ENCODE measurements at regions not wholly inside any gene's neighbourhood (a gene's known extent, or its start where the extent isn't known, plus 50 kb on each side); places are given as distances from the start of the nearest gene placed in this dataset.
"Not testable (repeated sequence)": the region's sequence is repeated elsewhere in the genome, so short reads cannot be mapped to it uniquely, and the experiment has no call there.

- DNase-seq (ENCODE audit: low spot score): no peak
Observed at GRCh38 chr3:176347424-176348146, 849.7 kb downstream of the TBL1XR1 start.

- no peak for DNase-seq (ENCODE audit: low spot score)
Observed at GRCh38 chr3:176341963-176342362, 855.3 kb downstream of the TBL1XR1 start.

DNA sequence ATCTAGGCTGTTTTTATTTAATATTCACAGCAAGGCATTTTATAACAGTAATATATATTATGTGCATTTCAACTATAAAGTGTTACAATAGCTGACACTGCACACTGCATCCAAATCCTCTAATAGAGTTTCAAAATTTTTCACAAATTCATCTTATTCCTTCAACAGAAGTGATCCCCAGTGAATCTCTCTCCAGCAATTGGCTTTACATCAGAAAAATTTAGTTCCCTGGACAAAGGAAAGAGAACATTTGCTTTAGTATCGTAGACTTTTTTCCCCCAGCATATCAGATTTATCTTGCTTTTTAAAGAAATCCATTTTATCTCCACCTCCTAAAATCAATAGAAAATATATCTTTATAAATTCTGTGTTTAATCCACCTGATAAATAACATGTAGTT lies 868.6 kb downstream of the TBL1XR1 start:
- peak; percentile 26 for DNase-seq (ENCODE audit: low spot score)

DNA sequence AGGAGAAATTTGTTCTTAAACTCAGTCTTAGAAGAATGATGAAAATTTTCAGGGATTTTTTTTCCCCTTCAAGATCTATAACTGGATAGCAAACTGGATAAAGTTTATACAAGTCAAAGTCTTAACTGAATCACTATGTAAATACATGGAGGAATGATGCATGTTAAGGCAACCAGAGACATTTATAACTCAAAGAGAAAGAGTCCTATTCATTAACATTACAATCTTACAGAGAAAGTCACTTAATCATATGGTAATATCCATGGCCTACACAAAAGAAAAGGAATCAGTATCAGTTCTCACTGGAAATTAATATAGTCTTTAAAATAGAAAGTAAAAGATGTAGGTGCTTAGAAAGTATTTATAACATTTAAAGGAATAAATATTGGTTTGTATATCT lies 869.1 kb downstream of the TBL1XR1 start:
- DNase-seq (ENCODE audit: low spot score): no peak

- DNase-seq (ENCODE audit: low spot score): not testable (repeated sequence)
Observed at GRCh38 chr3:176326894-176327490, 870.3 kb downstream of the TBL1XR1 start.

- DNase-seq (ENCODE audit: low spot score): not testable (repeated sequence)
Observed at GRCh38 chr3:176321532-176321931, 875.8 kb downstream of the TBL1XR1 start.

- DNase-seq (ENCODE audit: low spot score): no peak
Observed at GRCh38 chr3:176321099-176321498, 876.2 kb downstream of the TBL1XR1 start.

GRCh38 chr3:176313426-176313825 lies 883.9 kb downstream of the TBL1XR1 start:
- DNase-seq (ENCODE audit: low spot score): no peak

DNA sequence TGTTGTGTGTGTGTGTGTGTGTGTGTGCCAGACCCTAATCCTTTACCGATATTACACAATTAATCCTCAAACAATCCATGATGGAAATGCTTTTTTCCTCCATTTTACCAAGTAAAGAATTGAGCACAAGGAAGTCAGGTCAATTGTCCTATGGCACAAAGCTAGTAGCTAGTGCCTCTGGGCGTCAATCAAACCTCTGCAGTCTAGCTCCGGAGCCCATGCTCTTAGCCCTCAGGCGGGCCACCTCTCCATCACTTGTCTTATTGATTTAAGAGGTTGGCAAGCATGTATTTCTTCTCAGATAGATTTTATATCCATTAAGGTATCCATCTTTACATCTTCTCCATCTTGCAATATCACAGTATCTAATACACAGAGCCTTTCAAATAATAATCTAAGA lies 886.6 kb downstream of the TBL1XR1 start:
- DNase-seq (ENCODE audit: low spot score): no peak

- no peak for DNase-seq (ENCODE audit: low spot score)
Observed at GRCh38 chr3:176302271-176302670, 895.0 kb downstream of the TBL1XR1 start.

DNA sequence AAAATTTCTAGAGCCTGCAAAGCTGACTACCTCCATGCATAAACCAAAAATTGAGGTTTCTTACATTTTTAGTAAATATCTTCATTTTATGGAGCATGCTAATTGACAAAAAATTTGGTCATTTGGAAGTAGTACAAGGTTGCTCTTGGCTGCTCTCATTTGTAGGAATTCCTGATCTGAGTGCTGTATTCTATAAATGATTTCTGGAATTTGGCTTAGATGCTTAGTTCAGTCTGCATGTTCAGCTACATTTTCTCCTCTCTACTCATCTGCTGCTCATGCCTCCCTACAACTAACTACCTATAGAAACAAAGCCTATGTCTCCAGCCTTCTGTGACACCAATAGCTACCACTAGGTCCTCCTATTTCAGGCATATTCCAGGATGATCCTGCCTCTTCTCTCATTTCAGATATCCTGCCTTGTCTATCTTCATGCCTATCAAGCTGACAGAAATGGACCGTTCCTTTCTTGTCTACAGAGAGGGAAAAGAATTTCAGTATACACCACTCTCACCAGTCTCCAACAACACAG lies 901.1 kb downstream of the TBL1XR1 start:
- no peak for DNase-seq (ENCODE audit: low spot score)

DNA sequence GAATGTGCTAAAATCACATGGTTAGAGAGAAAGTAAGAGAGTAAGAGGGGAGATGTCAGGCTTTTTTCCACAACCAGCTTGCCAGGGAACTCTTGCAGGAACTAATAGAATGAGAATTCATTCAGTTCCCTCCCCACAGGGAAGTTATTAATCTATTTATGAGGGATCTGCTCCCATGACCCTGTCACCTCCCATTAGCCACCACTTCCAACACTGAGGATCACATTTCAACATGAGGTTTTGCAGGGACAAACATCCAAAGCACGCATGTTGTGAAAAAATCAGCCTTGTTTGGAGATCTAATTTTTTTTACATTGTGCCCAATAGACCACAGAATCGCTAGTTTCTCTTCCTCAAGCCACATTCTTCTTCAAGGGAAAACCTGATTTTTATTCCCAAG lies 904.0 kb downstream of the TBL1XR1 start:
- no peak for DNase-seq (ENCODE audit: low spot score)

DNA sequence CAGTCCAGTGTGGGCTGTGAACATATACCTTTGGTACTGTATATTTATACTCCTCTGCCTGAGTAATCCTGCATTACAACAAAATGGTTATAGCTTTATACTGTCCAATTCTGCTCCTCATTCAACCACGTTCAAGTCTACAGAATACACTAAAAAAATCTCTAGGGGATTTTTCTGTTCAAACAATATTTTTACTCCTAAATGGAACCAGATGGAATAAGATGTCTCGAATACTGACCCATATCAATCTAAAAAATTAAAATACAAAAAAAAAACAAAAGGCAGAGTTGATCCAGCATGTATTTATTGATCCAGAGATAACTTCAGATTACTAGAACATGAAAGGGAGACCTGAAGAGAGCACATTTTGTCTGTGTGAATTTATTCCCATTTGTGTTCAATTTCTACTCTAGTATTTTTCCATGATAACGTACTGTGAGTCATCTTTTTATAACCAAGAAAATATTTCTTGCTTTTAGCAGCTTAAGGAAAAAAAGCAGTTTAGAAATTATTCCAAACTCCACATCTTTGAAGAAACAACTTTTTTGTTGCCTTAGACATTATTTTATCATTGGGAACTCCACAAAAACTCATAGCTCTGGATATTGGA lies 910.7 kb downstream of the TBL1XR1 start:
- DNase-seq (ENCODE audit: low spot score): peak; percentile 52

DNA sequence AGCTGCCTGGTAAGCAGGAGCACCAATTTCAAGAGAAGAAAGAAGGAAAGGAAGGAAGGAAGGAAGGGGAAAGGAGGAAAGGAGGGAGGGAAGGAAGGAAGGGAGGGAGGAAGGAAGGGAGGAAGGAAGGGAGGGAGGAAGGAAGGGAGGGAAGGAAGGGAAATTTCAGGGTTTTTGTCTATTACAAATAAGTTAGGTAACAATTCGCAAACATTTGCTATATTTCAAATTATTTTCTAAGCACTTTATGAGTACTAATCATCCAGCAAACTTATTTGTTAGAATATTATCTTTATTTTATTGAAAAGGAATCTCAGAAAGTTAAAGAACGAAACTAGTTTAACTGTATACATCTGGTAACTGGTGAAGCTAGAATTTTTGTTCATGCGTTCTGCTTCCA lies 921.7 kb downstream of the TBL1XR1 start:
- DNase-seq (ENCODE audit: low spot score): no peak

DNA sequence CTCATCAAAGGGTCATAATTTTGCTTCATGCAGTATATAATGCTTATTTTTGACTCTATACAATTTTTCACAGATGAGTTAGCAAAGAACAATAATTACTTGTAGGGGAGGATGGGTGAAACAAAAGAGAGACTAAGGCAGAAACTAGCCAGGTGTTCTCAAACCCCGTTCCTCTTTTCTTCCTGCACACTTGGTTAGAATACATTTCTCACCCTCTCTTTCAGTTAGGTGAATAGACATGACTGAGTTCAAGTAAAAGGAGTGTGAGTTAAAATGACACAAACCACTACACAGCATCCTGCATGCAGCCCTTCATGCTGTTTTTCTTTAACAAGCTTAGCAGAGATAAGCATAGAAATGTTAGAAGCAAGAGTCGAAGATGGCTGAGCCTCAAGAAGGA lies 922.2 kb downstream of the TBL1XR1 start:
- DNase-seq (ENCODE audit: low spot score): no peak

DNA sequence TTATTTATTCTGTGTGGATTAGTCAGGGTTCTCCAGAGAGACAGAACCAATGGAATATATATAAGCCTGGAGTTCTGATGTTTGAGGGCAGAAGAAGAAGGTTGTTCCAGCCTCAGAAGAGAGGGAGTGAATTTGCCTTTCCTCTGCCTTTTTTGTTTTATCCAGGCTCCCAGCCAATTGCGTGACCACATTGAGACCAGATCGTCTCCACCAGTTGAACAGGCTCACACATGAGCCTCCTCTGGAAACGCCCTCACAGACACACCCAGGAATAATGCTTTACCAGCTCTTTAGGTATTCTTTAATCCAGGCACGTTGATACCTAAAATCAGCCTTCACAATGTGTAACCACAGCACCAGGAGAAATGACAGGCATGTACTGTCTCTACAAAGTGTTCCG lies 923.1 kb downstream of the TBL1XR1 start:
- DNase-seq (ENCODE audit: low spot score): peak; percentile 14

DNA sequence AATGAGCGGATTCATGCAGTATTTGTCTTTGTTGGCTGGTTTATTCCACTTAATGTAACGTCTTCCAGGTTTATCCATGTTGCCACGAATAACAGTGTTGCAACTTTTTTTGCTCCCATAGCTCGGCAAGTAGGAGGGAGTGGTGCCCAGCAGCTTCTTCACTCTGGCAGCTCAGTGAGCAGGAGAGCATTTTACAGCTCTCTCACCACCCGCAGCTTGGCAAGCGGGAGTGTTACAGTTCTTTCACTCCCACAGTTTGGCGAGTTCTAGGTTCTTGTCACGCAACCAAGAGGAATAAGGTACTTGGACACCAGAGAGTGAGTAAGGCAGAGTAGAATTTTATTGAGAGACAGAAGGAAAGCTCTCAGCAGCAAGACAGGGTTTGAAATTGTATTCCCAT lies 935.2 kb downstream of the TBL1XR1 start:
- no peak for DNase-seq (ENCODE audit: low spot score)

DNA sequence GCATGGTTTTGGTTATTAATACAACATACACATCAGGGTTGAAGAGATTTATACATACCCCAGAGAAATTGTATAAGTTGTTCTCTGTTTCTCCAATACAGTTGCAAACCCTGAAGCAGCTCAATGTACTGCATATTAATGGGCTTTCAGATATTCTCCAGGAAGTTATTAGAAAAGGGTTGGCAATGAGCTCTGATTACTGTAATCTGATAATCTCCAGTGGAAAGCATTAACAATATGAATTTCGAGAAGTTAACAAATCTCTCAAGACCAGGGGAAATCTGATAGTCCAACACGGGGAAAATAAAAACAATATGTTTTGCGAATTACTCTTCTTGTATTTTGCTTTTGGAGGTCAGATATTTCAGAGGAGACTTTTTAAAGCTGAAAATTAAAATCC lies 950.1 kb downstream of the TBL1XR1 start:
- DNase-seq (ENCODE audit: low spot score): no peak

- DNase-seq (ENCODE audit: low spot score): no peak
Observed at GRCh38 chr3:176219970-176220369, 977.3 kb downstream of the TBL1XR1 start.

DNA sequence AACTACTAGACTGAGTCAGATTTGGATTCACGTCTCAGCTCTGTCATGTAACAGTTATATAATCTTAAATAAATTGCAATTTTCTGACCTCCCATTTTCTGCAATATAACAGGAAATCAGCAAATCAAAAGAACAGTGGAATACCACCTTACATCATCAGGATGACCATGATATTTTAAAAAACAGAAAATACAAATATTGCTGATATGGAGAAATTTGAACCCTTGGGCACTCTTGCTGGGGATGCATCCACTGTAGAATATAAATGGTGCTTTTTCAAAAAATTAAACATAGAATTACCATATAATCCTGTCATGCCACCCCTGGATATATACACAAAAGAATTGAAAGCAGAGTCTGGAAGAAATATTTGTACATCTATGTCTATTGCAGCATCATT lies 982.5 kb downstream of the TBL1XR1 start:
- no peak for DNase-seq (ENCODE audit: low spot score)

DNA sequence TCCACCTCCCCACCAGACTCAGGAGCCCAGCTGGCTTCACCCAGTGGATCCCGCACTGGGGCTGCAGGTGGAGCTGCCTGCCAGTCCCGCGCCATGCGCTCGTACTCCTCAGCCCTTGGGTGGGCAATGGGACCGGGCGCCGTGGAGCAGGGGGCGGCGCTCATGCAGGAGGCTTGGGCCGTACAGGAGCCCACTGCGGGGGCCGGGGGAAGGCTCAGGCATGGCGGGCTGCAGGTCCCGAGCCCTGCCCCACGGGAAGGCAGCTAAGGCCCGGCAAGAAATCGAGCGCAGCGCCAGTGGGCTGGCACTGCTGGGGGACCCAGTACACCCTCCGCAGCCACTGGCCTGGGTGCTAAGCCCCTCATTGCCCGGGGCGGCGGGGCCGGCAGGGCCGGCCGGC lies 984.0 kb downstream of the TBL1XR1 start:
- not testable (repeated sequence) for DNase-seq (ENCODE audit: low spot score)

- DNase-seq (ENCODE audit: low spot score): no peak
Observed at GRCh38 chr3:176208915-176209314, 988.4 kb downstream of the TBL1XR1 start.

DNA sequence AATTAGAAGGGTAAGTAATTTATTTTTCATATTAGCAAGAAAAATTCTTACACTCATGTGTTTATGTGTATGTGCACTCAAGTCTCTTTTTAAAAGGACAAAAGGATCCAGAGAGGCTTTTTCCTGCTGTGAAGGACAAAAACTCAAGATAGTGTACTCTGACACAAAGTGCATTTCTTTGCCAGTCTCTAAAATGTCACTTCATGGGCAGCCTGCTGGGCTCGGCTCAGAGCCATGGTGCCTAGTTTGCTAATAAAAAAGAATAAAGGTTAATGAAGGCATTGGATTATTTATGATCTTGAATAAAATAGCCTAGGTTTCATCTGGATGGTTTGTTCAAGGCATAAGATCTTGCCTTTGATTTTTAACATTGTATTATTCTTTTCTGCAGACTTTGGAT lies 989.0 kb downstream of the TBL1XR1 start:
- DNase-seq (ENCODE audit: low spot score): no peak

All from umbilical cord (tissue), 1 donor.